Right atrium auricular region (tissue), 2 donors: ENCODE measurements at regions not wholly inside any gene's neighbourhood (a gene's known extent, or its start where the extent isn't known, plus 50 kb on each side); places are given as distances from the start of the nearest gene placed in this dataset.
"Not testable (repeated sequence)": the region's sequence is repeated elsewhere in the genome, so short reads cannot be mapped to it uniquely, and the experiment has no call there.

Experiments used
- DNase-seq: peaks from one replicate; pipeline ENCODE4 v3.0.0-alpha.2; 2019; ENCODE audit warnings: low spot score
- H3K27ac ChIP-seq, 2 donors: fragments of 200-600 bp; sonication (generic); 1 replicate in 1 of 2; 2 replicates in 1 of 2; pipeline ENCODE4 v1.5.1; 2016 to 2019
- H3K27me3 ChIP-seq, 2 donors: fragments of 200-600 bp; sonication (generic); one replicate each; pipeline versions ENCODE4 v1.5.1 to v1.6.0; 2017 to 2019
- H3K36me3 ChIP-seq: fragments of 200-600 bp; sonication (generic); one replicate; pipeline ENCODE4 v1.5.1; 2016
- H3K4me1 ChIP-seq, 2 donors: fragments of 200-600 bp; sonication (generic); one replicate each; pipeline versions ENCODE4 v1.5.1 to v1.6.0; 2017 to 2019
- H3K4me3 ChIP-seq, 2 donors: fragments of 200-600 bp; sonication (generic); 1 replicate in 1 of 2; 2 replicates in 1 of 2; pipeline ENCODE4 v1.5.1; 2017 to 2019; ENCODE audit warnings: mild to moderate bottlenecking in 1 of 2, moderate library complexity in 1 of 2
- H3K9me3 ChIP-seq, 2 donors: fragments of 200-600 bp; sonication (generic); one replicate each; pipeline ENCODE4 v1.5.1; 2019
- CTCF ChIP-seq, 2 donors: fragments of 200-600 bp; sonication (generic); IDR thresholded peaks; one replicate each; pipeline ENCODE4 v1.5.1; 2019; ENCODE audit warnings: antibody characterized with exemption in 2 of 2

GRCh38 chr3:4153771-4154170 is 149.4 kb upstream of the SETMAR start:
- DNase-seq, result no peak
- TF ChIP-seq CTCF (IDR thresholded peaks at IDR 0.05), result no peak

GRCh38 chr3:4158329-4158728 is 144.8 kb upstream of the SETMAR start:
- H3K27me3 ChIP-seq, result no peaks in the 10 kb centered on the region
- no peak for TF ChIP-seq CTCF (IDR thresholded peaks at IDR 0.05)
- H3K9me3 ChIP-seq, result no peaks in the 10 kb centered on the region
- no peak overlapping the region for H3K4me3 ChIP-seq
- no peak for DNase-seq
- no peaks in the 10 kb centered on the region for H3K36me3 ChIP-seq
- H3K4me1 ChIP-seq, result no peaks in the 10 kb centered on the region
- H3K27ac ChIP-seq, result no peak overlapping the region

More at GRCh38 chr3:4153771-4154170, 149.4 kb upstream of the SETMAR start:
- H3K27ac ChIP-seq, result no peak overlapping the region
- H3K4me1 ChIP-seq, result no peaks in the 10 kb centered on the region
- no peaks in the 10 kb centered on the region for H3K9me3 ChIP-seq
- no peak overlapping the region for H3K4me3 ChIP-seq
- no peaks in the 10 kb centered on the region for H3K27me3 ChIP-seq
- no peaks in the 10 kb centered on the region for H3K36me3 ChIP-seq

- Histone ChIP-seq H3K36me3 (no peaks in the 10 kb centered on the region), H3K27me3 (no peaks in the 10 kb centered on the region), H3K27ac (no peak overlapping the region), H3K9me3 (peaks cover 0 to 12% of the 10 kb centered on the region in 2 donors), H3K4me3 (no peak overlapping the region), H3K4me1 (no peaks in the 10 kb centered on the region)
- no peak for DNase-seq
- no peak for TF ChIP-seq CTCF (IDR thresholded peaks at IDR 0.05)
Measured at GRCh38 chr3:4162096-4162495, 141.1 kb upstream of the SETMAR start.

- TF ChIP-seq CTCF (IDR thresholded peaks at IDR 0.05), result no peak
- no peaks in the 10 kb centered on the region for H3K36me3 ChIP-seq
Measured at GRCh38 chr3:4163011-4163410, 140.2 kb upstream of the SETMAR start.

GRCh38 chr3:4166540-4166939 is 136.6 kb upstream of the SETMAR start:
- Histone ChIP-seq H3K4me1 (no peaks in the 10 kb centered on the region), H3K9me3 (peaks cover 0 to 15% of the 10 kb centered on the region in 2 donors), H3K27ac (no peak overlapping the region), H3K36me3 (no peaks in the 10 kb centered on the region), H3K27me3 (no peaks in the 10 kb centered on the region), H3K4me3 (no peak overlapping the region)
- no peak for DNase-seq
- no peak for TF ChIP-seq CTCF (IDR thresholded peaks at IDR 0.05)

More at GRCh38 chr3:4163011-4163410, 140.2 kb upstream of the SETMAR start:
- Histone ChIP-seq H3K9me3 (peaks cover 0 to 15% of the 10 kb centered on the region in 2 donors), H3K27ac (no peak overlapping the region), H3K4me1 (no peaks in the 10 kb centered on the region), H3K27me3 (no peaks in the 10 kb centered on the region), H3K4me3 (no peak overlapping the region)
- DNase-seq, result no peak

GRCh38 chr3:4167230-4167629 is 135.9 kb upstream of the SETMAR start:
- not testable (repeated sequence) for H3K4me1 ChIP-seq, H3K27ac ChIP-seq, DNase-seq, H3K4me3 ChIP-seq, H3K36me3 ChIP-seq, H3K27me3 ChIP-seq
- peaks cover 0 to 15% of the 10 kb centered on the region in 2 donors for H3K9me3 ChIP-seq
